Activated T-cell treated with anti-CD3 and anti-CD28 coated beads, Interleukin-2, amount 50 U/mL, for 24 hours (primary cell): ENCODE measurements at regions not wholly inside any gene's neighbourhood (a gene's known extent, or its start where the extent isn't known, plus 50 kb on each side); places are given as distances from the start of the nearest gene placed in this dataset.

ENCODE experiments used
- DNase-seq: peaks from one replicate; pipeline ENCODE4 v3.0.0-alpha.2; 2020
- H3K27ac Mint-ChIP-seq: 2 replicates; pipeline ENCODE4 v1.8.0; 2020; ENCODE audit warnings: mild to moderate bottlenecking, mixed read lengths
- H3K27me3 Mint-ChIP-seq: 2 replicates; pipeline ENCODE4 v1.8.0; 2020; ENCODE audit warnings: mixed read lengths
- H3K36me3 Mint-ChIP-seq: 2 replicates; pipeline ENCODE4 v1.8.0; 2020; ENCODE audit warnings: low read depth, mixed read lengths
- H3K4me1 Mint-ChIP-seq: 2 replicates; pipeline ENCODE4 v1.8.0; 2020; ENCODE audit warnings: low read depth, mixed read lengths
- H3K4me3 Mint-ChIP-seq: 2 replicates; pipeline ENCODE4 v1.8.0; 2020; ENCODE audit warnings: mild to moderate bottlenecking, moderate library complexity, mixed read lengths
- H3K9me3 Mint-ChIP-seq: 2 replicates; pipeline ENCODE4 v1.8.0; 2020; ENCODE audit warnings: mixed read lengths

- DNase-seq = no peak
- Mint-ChIP-seq H3K27me3 (no peaks in the 10 kb centered on the region), H3K4me1 (no peaks in the 10 kb centered on the region), H3K9me3 (no peaks in the 10 kb centered on the region), H3K36me3 (no peaks in the 10 kb centered on the region), H3K4me3 (no peak overlapping the region), H3K27ac (no peak overlapping the region)
Observed at GRCh38 chr12:126355346-126355745, 1290.1 kb downstream of the AACS start.

- Mint-ChIP-seq H3K36me3 (no peaks in the 10 kb centered on the region), H3K27ac (no peak overlapping the region), H3K9me3 (peaks cover 6% of the 10 kb centered on the region), H3K4me3 (no peak overlapping the region), H3K27me3 (no peaks in the 10 kb centered on the region), H3K4me1 (no peaks in the 10 kb centered on the region)
- no peak for DNase-seq
Observed at GRCh38 chr12:126358806-126359205, 1293.6 kb downstream of the AACS start.

- Mint-ChIP-seq H3K4me3 (no peak overlapping the region), H3K27me3 (no peaks in the 10 kb centered on the region), H3K9me3 (peaks cover 6% of the 10 kb centered on the region), H3K36me3 (no peaks in the 10 kb centered on the region), H3K4me1 (no peaks in the 10 kb centered on the region), H3K27ac (no peak overlapping the region)
- no peak for DNase-seq
Observed at GRCh38 chr12:126359216-126359615, 1294.0 kb downstream of the AACS start.

GRCh38 chr12:126361804-126362203 lies 1296.6 kb downstream of the AACS start:
- Mint-ChIP-seq H3K27ac (no peak overlapping the region), H3K4me1 (no peaks in the 10 kb centered on the region), H3K36me3 (no peaks in the 10 kb centered on the region), H3K9me3 (peaks cover 6% of the 10 kb centered on the region), H3K27me3 (no peaks in the 10 kb centered on the region), H3K4me3 (no peak overlapping the region)
- DNase-seq = no peak

GRCh38 chr12:126362493-126362892 lies 1297.3 kb downstream of the AACS start:
- Mint-ChIP-seq H3K27me3 (no peaks in the 10 kb centered on the region), H3K27ac (no peak overlapping the region), H3K4me1 (no peaks in the 10 kb centered on the region), H3K9me3 (peaks cover 6% of the 10 kb centered on the region), H3K36me3 (no peaks in the 10 kb centered on the region), H3K4me3 (no peak overlapping the region)
- DNase-seq = no peak

GRCh38 chr12:126362964-126363363 lies 1297.7 kb downstream of the AACS start:
- Mint-ChIP-seq H3K9me3 (peaks cover 6% of the 10 kb centered on the region), H3K27ac (no peak overlapping the region), H3K36me3 (no peaks in the 10 kb centered on the region), H3K4me1 (no peaks in the 10 kb centered on the region), H3K4me3 (no peak overlapping the region), H3K27me3 (no peaks in the 10 kb centered on the region)
- no peak for DNase-seq

GRCh38 chr12:126369487-126370463 lies 1304.5 kb downstream of the AACS start:
- no peak overlapping the region for H3K27ac Mint-ChIP-seq
- no peak for DNase-seq
- H3K4me3 Mint-ChIP-seq = no peak overlapping the region
- H3K27me3 Mint-ChIP-seq = no peaks in the 10 kb centered on the region
- H3K4me1 Mint-ChIP-seq = no peaks in the 10 kb centered on the region
- no peaks in the 10 kb centered on the region for H3K9me3 Mint-ChIP-seq
- H3K36me3 Mint-ChIP-seq = no peaks in the 10 kb centered on the region

GRCh38 chr12:126383506-126383905 lies 1318.3 kb downstream of the AACS start:
- Mint-ChIP-seq H3K27ac (no peak overlapping the region), H3K4me1 (peaks cover 3% of the 10 kb centered on the region), H3K27me3 (no peaks in the 10 kb centered on the region), H3K4me3 (no peak overlapping the region), H3K9me3 (peaks cover 9% of the 10 kb centered on the region), H3K36me3 (no peaks in the 10 kb centered on the region)
- DNase-seq = no peak

GRCh38 chr12:126384026-126384564 lies 1318.9 kb downstream of the AACS start:
- peaks cover 3% of the 10 kb centered on the region for H3K4me1 Mint-ChIP-seq
- H3K36me3 Mint-ChIP-seq = no peaks in the 10 kb centered on the region
- H3K27ac Mint-ChIP-seq = no peak overlapping the region
- no peaks in the 10 kb centered on the region for H3K27me3 Mint-ChIP-seq
- H3K9me3 Mint-ChIP-seq = peaks cover 9% of the 10 kb centered on the region
- H3K4me3 Mint-ChIP-seq = no peak overlapping the region
- DNase-seq = no peak

- no peak overlapping the region for H3K4me3 Mint-ChIP-seq
- H3K27ac Mint-ChIP-seq = no peak overlapping the region
- no peak for DNase-seq
- H3K27me3 Mint-ChIP-seq = no peaks in the 10 kb centered on the region
- no peaks in the 10 kb centered on the region for H3K36me3 Mint-ChIP-seq
- H3K9me3 Mint-ChIP-seq = peaks cover 15% of the 10 kb centered on the region
- peaks cover 3% of the 10 kb centered on the region for H3K4me1 Mint-ChIP-seq
Observed at GRCh38 chr12:126385785-126386184, 1320.5 kb downstream of the AACS start.

GRCh38 chr12:126389220-126389841 lies 1324.1 kb downstream of the AACS start:
- Mint-ChIP-seq H3K4me1 (peaks cover 2% of the 10 kb centered on the region), H3K9me3 (peaks cover 11% of the 10 kb centered on the region), H3K36me3 (no peaks in the 10 kb centered on the region), H3K27ac (no peak overlapping the region), H3K27me3 (no peaks in the 10 kb centered on the region), H3K4me3 (no peak overlapping the region)
- no peak for DNase-seq

- H3K4me1 Mint-ChIP-seq = peaks cover 1% of the 10 kb centered on the region
- no peak overlapping the region for H3K4me3 Mint-ChIP-seq
- H3K27me3 Mint-ChIP-seq = no peaks in the 10 kb centered on the region
- H3K9me3 Mint-ChIP-seq = peaks cover 11% of the 10 kb centered on the region
- H3K27ac Mint-ChIP-seq = no peak overlapping the region
- DNase-seq = no peak
- H3K36me3 Mint-ChIP-seq = no peaks in the 10 kb centered on the region
Observed at GRCh38 chr12:126389961-126390360, 1324.7 kb downstream of the AACS start.

- no peak for DNase-seq
- no peaks in the 10 kb centered on the region for H3K36me3 Mint-ChIP-seq
- no peak overlapping the region for H3K4me3 Mint-ChIP-seq
- no peak overlapping the region for H3K27ac Mint-ChIP-seq
- H3K27me3 Mint-ChIP-seq = no peaks in the 10 kb centered on the region
- peaks cover 5% of the 10 kb centered on the region for H3K9me3 Mint-ChIP-seq
- H3K4me1 Mint-ChIP-seq = peaks cover 1% of the 10 kb centered on the region
Observed at GRCh38 chr12:126390969-126391566, 1325.8 kb downstream of the AACS start.

- Mint-ChIP-seq H3K4me3 (no peak overlapping the region), H3K4me1 (peaks cover 1% of the 10 kb centered on the region), H3K27me3 (no peaks in the 10 kb centered on the region), H3K27ac (no peak overlapping the region), H3K9me3 (no peaks in the 10 kb centered on the region), H3K36me3 (no peaks in the 10 kb centered on the region)
- no peak for DNase-seq
Observed at GRCh38 chr12:126396536-126396935, 1331.3 kb downstream of the AACS start.
